ENCODE measurements at regions not wholly inside any gene's neighbourhood (a gene's known extent, or its start where the extent isn't known, plus 50 kb on each side); places are given as distances from the start of the nearest gene placed in this dataset.

GRCh38 chr11:115887727-115888126, 383.5 kb upstream of the CADM1 start:
- TF ChIP-seq TAF1 (IDR thresholded peaks at IDR 0.05; ENCODE audit: low read depth) (no peak), ZBTB7A (IDR thresholded peaks at IDR 0.05; ENCODE audit: low read depth) (no peak), EP300 (IDR thresholded peaks at IDR 0.05; ENCODE audit: borderline replicate concordance) (no peak), USF1 (IDR thresholded peaks at IDR 0.05) (no peak)

DNA sequence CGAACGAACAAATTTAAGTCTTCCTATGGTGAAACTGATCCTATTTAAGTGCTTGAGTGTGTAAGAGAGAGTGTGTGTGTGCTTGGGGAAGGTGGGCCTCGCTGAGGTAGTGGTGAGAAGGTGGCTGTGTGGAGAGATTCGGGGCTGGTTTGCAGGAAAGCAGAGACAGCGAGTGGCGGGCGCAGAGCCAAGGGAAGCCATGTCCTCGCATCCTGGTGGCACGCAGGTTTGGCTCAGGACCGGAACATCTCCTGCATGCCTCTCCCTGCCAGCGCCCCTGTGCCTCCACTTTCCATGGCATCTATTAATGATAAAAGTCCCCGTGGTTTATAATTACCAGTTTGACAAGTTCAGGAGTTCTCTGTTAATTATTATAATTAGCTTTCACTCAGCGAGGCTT, 383.1 kb upstream of the CADM1 start:
- TF ChIP-seq EGR1 (IDR thresholded peaks at IDR 0.05) (no peak), NFIC (IDR thresholded peaks at IDR 0.05) (no peak), EP300 (IDR thresholded peaks at IDR 0.05; ENCODE audit: borderline replicate concordance) (no peak), ZBTB7A (IDR thresholded peaks at IDR 0.05; ENCODE audit: low read depth) (no peak), TAF1 (IDR thresholded peaks at IDR 0.05; ENCODE audit: low read depth) (no peak), USF1 (IDR thresholded peaks at IDR 0.05) (no peak), RAD21 (IDR thresholded peaks at IDR 0.05; ENCODE audit: low read depth) (no peak), YY1 (IDR thresholded peaks at IDR 0.05; ENCODE audit: low read depth) (no peak), CEBPB (IDR thresholded peaks at IDR 0.05) (no peak), REST (IDR thresholded peaks at IDR 0.05; ENCODE audit: low read depth) (no peak), FOXM1 (IDR thresholded peaks at IDR 0.05; ENCODE audit: borderline replicate concordance, low read depth) (no peak)
- TF ChIP-seq, protein P1, sequence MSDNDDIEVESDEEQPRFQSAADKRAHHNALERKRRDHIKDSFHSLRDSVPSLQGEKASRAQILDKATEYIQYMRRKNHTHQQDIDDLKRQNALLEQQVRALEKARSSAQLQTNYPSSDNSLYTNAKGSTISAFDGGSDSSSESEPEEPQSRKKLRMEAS (IDR thresholded peaks at IDR 0.05), result no peak

DNA sequence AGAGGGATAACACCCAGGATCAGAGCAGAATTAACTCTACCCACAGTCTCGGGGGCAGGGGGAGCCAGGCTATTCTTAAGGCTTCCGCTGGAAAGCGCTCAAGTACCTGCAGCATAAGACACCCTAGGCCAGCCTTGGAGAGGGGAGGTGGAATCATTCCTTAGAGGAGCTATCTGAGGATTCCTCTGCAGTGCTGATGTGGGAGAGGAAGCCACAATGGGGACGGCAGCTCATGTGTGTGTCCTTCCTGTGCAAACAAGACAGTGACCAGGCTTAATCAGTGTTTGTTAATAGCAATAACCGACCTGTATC, 382.2 kb upstream of the CADM1 start:
- TF ChIP-seq, protein P1 (IDR thresholded peaks at IDR 0.05), result no peak
- no peak for TF ChIP-seq REST (IDR thresholded peaks at IDR 0.05; ENCODE audit: low read depth)
- no peak for TF ChIP-seq CEBPB (IDR thresholded peaks at IDR 0.05)
- no peak for TF ChIP-seq EGR1 (IDR thresholded peaks at IDR 0.05)
- no peak for TF ChIP-seq TEAD4 (IDR thresholded peaks at IDR 0.05)
- TF ChIP-seq TAF1 (IDR thresholded peaks at IDR 0.05; ENCODE audit: low read depth), result no peak
- no peak for TF ChIP-seq ZBTB7A (IDR thresholded peaks at IDR 0.05; ENCODE audit: low read depth)
- TF ChIP-seq FOXM1 (IDR thresholded peaks at IDR 0.05; ENCODE audit: borderline replicate concordance, low read depth), result no peak
- no peak for TF ChIP-seq TCF12 (IDR thresholded peaks at IDR 0.05; ENCODE audit: low read depth)
- no peak for TF ChIP-seq RAD21 (IDR thresholded peaks at IDR 0.05; ENCODE audit: low read depth)
- no peak for TF ChIP-seq EP300 (IDR thresholded peaks at IDR 0.05; ENCODE audit: borderline replicate concordance)
- no peak for TF ChIP-seq YY1 (IDR thresholded peaks at IDR 0.05; ENCODE audit: low read depth)
- TF ChIP-seq USF1 (IDR thresholded peaks at IDR 0.05), result no peak

GRCh38 chr11:115885535-115886421, 381.6 kb upstream of the CADM1 start:
- TF ChIP-seq USF1 (IDR thresholded peaks at IDR 0.05), result no peak
- TF ChIP-seq TCF12 (IDR thresholded peaks at IDR 0.05; ENCODE audit: low read depth), result no peak
- TF ChIP-seq EGR1 (IDR thresholded peaks at IDR 0.05), result no peak
- no peak for TF ChIP-seq CREB1 (IDR thresholded peaks at IDR 0.05; ENCODE audit: low read depth)
- no peak for TF ChIP-seq TEAD4 (IDR thresholded peaks at IDR 0.05)
- no peak for TF ChIP-seq NFIC (IDR thresholded peaks at IDR 0.05)
- no peak for TF ChIP-seq REST (IDR thresholded peaks at IDR 0.05; ENCODE audit: low read depth)
- TF ChIP-seq TAF1 (IDR thresholded peaks at IDR 0.05; ENCODE audit: low read depth), result no peak
- no peak for TF ChIP-seq EP300 (IDR thresholded peaks at IDR 0.05; ENCODE audit: borderline replicate concordance)

Data from Ishikawa (cell line).